ENCODE measurements at regions not wholly inside any gene's neighbourhood (a gene's known extent, or its start where the extent isn't known, plus 50 kb on each side); places are given as distances from the start of the nearest gene placed in this dataset.
"Not testable (repeated sequence)": the region's sequence is repeated elsewhere in the genome, so short reads cannot be mapped to it uniquely, and the experiment has no call there.

DNA sequence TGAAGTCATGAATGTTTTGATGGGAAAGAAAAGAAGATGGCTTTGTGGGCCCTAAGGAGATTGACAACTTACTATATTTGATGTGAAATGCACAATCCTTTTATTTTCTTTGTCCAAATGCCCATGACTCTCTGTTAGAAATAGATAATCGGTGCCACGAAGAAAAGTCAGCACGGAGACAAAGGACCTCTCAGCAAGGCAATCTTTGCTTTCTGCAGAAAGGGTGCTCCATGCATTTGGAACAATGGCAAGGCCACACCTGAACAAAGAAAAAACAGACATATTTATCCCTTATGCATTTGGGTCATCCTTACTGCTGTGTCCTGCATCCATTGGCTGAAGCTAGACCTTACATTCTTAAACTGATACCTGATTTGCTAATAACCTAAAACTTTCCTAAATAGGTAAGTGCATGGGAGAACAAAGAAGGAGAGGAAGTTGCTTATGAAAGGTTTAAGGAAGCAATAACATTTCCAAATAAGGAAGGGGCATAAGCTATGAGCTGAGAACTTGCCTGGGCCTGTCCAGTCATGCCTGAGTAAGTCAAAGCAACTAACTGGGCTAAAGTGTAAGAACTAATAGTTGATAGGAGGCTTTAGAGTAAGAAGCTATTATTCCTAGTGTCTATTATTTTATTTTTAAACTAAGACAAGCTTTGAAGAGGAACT lies 158.0 kb upstream of the LMNTD1 start:
- TF ChIP-seq, protein P1, sequence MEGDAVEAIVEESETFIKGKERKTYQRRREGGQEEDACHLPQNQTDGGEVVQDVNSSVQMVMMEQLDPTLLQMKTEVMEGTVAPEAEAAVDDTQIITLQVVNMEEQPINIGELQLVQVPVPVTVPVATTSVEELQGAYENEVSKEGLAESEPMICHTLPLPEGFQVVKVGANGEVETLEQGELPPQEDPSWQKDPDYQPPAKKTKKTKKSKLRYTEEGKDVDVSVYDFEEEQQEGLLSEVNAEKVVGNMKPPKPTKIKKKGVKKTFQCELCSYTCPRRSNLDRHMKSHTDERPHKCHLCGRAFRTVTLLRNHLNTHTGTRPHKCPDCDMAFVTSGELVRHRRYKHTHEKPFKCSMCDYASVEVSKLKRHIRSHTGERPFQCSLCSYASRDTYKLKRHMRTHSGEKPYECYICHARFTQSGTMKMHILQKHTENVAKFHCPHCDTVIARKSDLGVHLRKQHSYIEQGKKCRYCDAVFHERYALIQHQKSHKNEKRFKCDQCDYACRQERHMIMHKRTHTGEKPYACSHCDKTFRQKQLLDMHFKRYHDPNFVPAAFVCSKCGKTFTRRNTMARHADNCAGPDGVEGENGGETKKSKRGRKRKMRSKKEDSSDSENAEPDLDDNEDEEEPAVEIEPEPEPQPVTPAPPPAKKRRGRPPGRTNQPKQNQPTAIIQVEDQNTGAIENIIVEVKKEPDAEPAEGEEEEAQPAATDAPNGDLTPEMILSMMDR (IDR thresholded peaks at IDR 0.05; ENCODE audit: borderline replicate concordance, extremely low read depth, low read length, poor library complexity, severe bottlenecking) = not testable (repeated sequence)
- not testable (repeated sequence) for TF ChIP-seq EZH2 (IDR thresholded peaks at IDR 0.05; ENCODE audit: borderline replicate concordance, low read depth, low read length, severe bottlenecking)

Data from DND-41 (cell line).